ENCODE measurements at regions not wholly inside any gene's neighbourhood (a gene's known extent, or its start where the extent isn't known, plus 50 kb on each side); places are given as distances from the start of the nearest gene placed in this dataset.

DNA sequence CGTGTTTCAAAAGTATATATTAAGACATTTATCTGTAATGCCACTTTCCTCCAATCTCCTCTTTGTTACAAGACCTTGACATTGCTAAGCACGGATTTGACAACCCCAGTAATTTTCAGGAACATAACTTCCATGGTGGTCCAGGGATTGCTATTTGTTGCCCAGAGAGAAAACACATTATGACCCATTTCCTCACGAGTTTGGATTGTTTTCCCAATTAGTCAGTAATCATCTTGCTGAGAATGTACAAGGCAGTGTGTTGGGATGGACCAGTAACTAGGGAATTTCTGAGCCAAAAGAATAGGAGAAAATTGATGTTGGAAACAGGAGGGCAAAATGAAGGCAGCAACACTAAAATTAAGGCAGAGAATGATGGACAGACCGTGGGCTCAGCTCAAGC is 574.1 kb downstream of the EBF1 start:
- no peaks in the 10 kb centered on the region for H3K27me3 ChIP-seq
- no peak overlapping the region for H3K4me3 ChIP-seq
- 76% methylated on average over 4 of the region's 4 CpGs for WGBS (ENCODE audit: insufficient coverage, low coverage, low lambda C conversion rate, missing lambda C conversion rate)
- TF ChIP-seq, protein P1, sequence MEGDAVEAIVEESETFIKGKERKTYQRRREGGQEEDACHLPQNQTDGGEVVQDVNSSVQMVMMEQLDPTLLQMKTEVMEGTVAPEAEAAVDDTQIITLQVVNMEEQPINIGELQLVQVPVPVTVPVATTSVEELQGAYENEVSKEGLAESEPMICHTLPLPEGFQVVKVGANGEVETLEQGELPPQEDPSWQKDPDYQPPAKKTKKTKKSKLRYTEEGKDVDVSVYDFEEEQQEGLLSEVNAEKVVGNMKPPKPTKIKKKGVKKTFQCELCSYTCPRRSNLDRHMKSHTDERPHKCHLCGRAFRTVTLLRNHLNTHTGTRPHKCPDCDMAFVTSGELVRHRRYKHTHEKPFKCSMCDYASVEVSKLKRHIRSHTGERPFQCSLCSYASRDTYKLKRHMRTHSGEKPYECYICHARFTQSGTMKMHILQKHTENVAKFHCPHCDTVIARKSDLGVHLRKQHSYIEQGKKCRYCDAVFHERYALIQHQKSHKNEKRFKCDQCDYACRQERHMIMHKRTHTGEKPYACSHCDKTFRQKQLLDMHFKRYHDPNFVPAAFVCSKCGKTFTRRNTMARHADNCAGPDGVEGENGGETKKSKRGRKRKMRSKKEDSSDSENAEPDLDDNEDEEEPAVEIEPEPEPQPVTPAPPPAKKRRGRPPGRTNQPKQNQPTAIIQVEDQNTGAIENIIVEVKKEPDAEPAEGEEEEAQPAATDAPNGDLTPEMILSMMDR (IDR thresholded peaks at IDR 0.05) = no peak
- no peak for TF ChIP-seq POLR2A (IDR thresholded peaks at IDR 0.05)
- DNase-seq (no peak), ATAC-seq (no peak)
- no peaks in the 10 kb centered on the region for H3K9me3 ChIP-seq
- no peaks in the 10 kb centered on the region for H3K36me3 ChIP-seq
- no peaks in the 10 kb centered on the region for H3K4me1 ChIP-seq
- H3K27ac ChIP-seq = no peak overlapping the region
- intact Hi-C loops (cut with DNase I) = no loop called here

DNA sequence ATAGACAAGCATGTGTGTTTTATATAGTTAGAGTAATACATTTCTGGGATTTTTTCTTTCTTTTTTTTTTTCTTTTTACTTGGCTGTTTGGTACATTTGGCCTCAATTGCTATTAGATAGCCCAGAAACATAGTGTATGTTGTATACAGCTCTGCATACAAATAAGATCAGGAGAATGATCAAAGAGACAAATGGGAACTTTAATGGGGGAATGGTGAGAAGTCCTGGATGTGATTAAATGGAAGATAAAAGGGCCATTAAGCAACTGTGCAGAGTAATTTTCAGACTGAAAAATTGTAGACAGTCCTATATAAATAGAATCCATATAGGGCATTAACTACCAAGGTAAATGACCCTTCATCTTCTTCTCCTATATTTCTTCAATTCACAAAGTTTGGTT is 575.6 kb downstream of the EBF1 start:
- ATAC-seq (no peak), DNase-seq (no peak)
- Histone ChIP-seq H3K4me3 (no peak overlapping the region), H3K9me3 (no peaks in the 10 kb centered on the region), H3K27me3 (no peaks in the 10 kb centered on the region), H3K4me1 (no peaks in the 10 kb centered on the region), H3K36me3 (no peaks in the 10 kb centered on the region), H3K27ac (no peak overlapping the region)
- intact Hi-C loops (cut with DNase I) = no loop called here
- TF ChIP-seq, protein P1 (IDR thresholded peaks at IDR 0.05) = no peak
- TF ChIP-seq POLR2A (IDR thresholded peaks at IDR 0.05) = no peak

GRCh38 chr5:158522776-158523175 is 576.9 kb downstream of the EBF1 start:
- intact Hi-C loops (cut with DNase I) = no loop called here
- WGBS (ENCODE audit: insufficient coverage, low coverage, low lambda C conversion rate, missing lambda C conversion rate) = 39% methylated on average over 2 of the region's 2 CpGs
- Histone ChIP-seq H3K4me1 (no peaks in the 10 kb centered on the region), H3K4me3 (no peak overlapping the region), H3K27me3 (no peaks in the 10 kb centered on the region), H3K27ac (no peak overlapping the region), H3K36me3 (no peaks in the 10 kb centered on the region), H3K9me3 (no peaks in the 10 kb centered on the region)
- TF ChIP-seq, protein P1 (IDR thresholded peaks at IDR 0.05) = no peak
- TF ChIP-seq POLR2A (IDR thresholded peaks at IDR 0.05) = no peak
- no peak for DNase-seq
- no peak for ATAC-seq

- H3K4me1 ChIP-seq = no peaks in the 10 kb centered on the region
- 69% methylated on average over 3 of the region's 3 CpGs for WGBS (ENCODE audit: insufficient coverage, low coverage, low lambda C conversion rate, missing lambda C conversion rate)
- H3K9me3 ChIP-seq = no peaks in the 10 kb centered on the region
- ATAC-seq = no peak
- H3K4me3 ChIP-seq = no peak overlapping the region
- H3K27ac ChIP-seq = no peak overlapping the region
- no peak for DNase-seq
- no peaks in the 10 kb centered on the region for H3K27me3 ChIP-seq
- H3K36me3 ChIP-seq = no peaks in the 10 kb centered on the region
- TF ChIP-seq, protein P1 (IDR thresholded peaks at IDR 0.05) = no peak
- no peak for TF ChIP-seq POLR2A (IDR thresholded peaks at IDR 0.05)
- intact Hi-C loops (cut with DNase I) = no loop called here
These were observed 577.7 kb downstream of the EBF1 start for GRCh38 chr5:158521995-158522394.

- H3K36me3 ChIP-seq = no peaks in the 10 kb centered on the region
- no peaks in the 10 kb centered on the region for H3K9me3 ChIP-seq
- intact Hi-C loops (cut with DNase I) = no loop called here
- DNase-seq = no peak
- no peak overlapping the region for H3K27ac ChIP-seq
- WGBS (ENCODE audit: insufficient coverage, low coverage, low lambda C conversion rate, missing lambda C conversion rate) = 64% methylated on average over 3 of the region's 3 CpGs
- H3K4me1 ChIP-seq = no peaks in the 10 kb centered on the region
- peak in 2 of 4 donors; percentile 46 to 72 for ATAC-seq
- H3K4me3 ChIP-seq = no peak overlapping the region
- no peaks in the 10 kb centered on the region for H3K27me3 ChIP-seq
- TF ChIP-seq, protein P1 (IDR thresholded peaks at IDR 0.05) = no peak
- TF ChIP-seq POLR2A (IDR thresholded peaks at IDR 0.05) = no peak
These were observed 580.2 kb downstream of the EBF1 start for GRCh38 chr5:158519433-158520021.
